ENCODE measurements at regions not wholly inside any gene's neighbourhood (a gene's known extent, or its start where the extent isn't known, plus 50 kb on each side); places are given as distances from the start of the nearest gene placed in this dataset.

DNA sequence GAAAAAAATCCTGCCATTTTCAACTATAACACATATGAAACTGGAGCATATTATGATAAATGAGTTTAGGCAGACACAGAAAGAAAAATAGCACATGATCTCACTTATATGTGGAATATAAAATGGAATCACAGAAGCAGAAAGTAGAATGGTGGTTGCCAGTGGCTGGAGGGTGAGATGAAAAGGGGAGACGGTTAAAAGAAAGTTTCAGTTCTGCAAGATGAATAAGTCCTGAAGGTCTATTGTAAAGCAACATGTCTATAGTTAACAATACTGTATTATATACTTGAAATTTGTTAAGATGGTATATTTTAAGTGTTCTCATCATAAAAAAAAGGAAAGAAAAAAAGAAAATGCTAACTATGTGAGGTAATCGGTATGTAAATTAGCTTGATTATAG, 503.9 kb downstream of the EPHA7 start:
- H3K27me3 ChIP-seq: no peaks in the 10 kb centered on the region
- intact Hi-C loops (cut with DNase I): no loop called here
- TF ChIP-seq CTCF (IDR thresholded peaks at IDR 0.05): no peak
- no peak for FAIRE-seq
- 80 to 86% methylated on average over 2 of the region's 2 CpGs for WGBS, 2 donors
- no peak overlapping the region for H3K4me3 ChIP-seq
- no peaks in the 10 kb centered on the region for H3K36me3 ChIP-seq
- H3K4me1 ChIP-seq: no peaks in the 10 kb centered on the region
- no peak for ATAC-seq
- H3K9me3 ChIP-seq: no peaks in the 10 kb centered on the region
- no peak overlapping the region for H3K27ac ChIP-seq
- DNase-seq: no peak

DNA sequence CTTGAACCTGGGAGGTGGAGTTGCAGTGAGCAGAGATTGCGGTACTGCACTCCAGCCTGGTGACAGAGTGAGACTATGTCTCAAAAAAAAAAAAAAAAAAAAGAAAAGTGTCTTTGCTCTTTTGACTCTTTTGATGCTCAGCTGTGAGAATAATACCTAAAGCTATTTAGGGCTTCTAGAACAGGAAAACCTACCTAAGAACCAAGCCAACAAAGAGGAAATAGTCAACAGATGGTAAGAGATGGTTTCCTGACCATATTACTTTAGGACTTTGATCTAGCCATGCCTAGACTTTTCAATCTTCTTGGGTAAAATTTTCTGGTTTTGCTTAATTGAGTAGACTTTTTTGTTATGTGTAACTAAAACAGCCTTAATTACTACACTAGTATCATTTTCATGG, 508.1 kb downstream of the EPHA7 start:
- no peaks in the 10 kb centered on the region for H3K9me3 ChIP-seq
- ATAC-seq (no peak), DNase-seq (no peak), FAIRE-seq (no peak)
- H3K4me3 ChIP-seq: no peak overlapping the region
- no peak overlapping the region for H3K27ac ChIP-seq
- H3K36me3 ChIP-seq: no peaks in the 10 kb centered on the region
- H3K4me1 ChIP-seq: no peaks in the 10 kb centered on the region
- WGBS, 2 donors: 90 to 98% methylated on average over 1 of the region's 1 CpG
- no peak for TF ChIP-seq CTCF (IDR thresholded peaks at IDR 0.05)
- intact Hi-C loops (cut with DNase I): no loop called here
- H3K27me3 ChIP-seq: no peaks in the 10 kb centered on the region

DNA sequence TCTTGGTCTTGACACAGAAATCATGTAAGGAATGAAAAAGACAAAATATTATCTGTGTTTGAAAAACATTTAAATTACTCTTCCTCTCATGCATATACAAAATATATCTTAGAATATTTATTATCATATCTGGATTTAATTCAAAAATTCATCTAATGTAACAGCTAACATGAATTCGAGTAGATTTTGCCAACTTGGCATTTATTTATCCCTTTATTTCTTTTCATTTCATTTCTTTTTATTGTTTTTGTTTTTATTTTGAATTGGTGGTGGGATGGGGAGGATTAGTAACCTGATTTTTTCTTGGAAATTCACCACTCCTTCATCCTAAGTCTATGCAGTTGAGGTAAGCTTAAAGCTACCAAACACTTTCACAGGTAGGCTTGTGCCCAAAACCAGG, 508.7 kb downstream of the EPHA7 start:
- Histone ChIP-seq H3K4me1 (no peaks in the 10 kb centered on the region), H3K9me3 (no peaks in the 10 kb centered on the region), H3K27me3 (no peaks in the 10 kb centered on the region), H3K27ac (no peak overlapping the region), H3K36me3 (no peaks in the 10 kb centered on the region), H3K4me3 (no peak overlapping the region)
- intact Hi-C loops (cut with DNase I): no loop called here
- TF ChIP-seq CTCF (IDR thresholded peaks at IDR 0.05): no peak
- ATAC-seq (no peak), FAIRE-seq (no peak), DNase-seq (no peak)
- 59 to 75% methylated on average over 1 of the region's 1 CpG for WGBS, 2 donors

- FAIRE-seq (no peak), ATAC-seq (no peak), DNase-seq (no peak)
- intact Hi-C loops (cut with DNase I): no loop called here
- no peaks in the 10 kb centered on the region for H3K36me3 ChIP-seq
- 40 to 64% methylated on average over 1 of the region's 1 CpG for WGBS, 2 donors
- no peak for TF ChIP-seq CTCF (IDR thresholded peaks at IDR 0.05)
- no peaks in the 10 kb centered on the region for H3K27me3 ChIP-seq
- no peak overlapping the region for H3K27ac ChIP-seq
- H3K9me3 ChIP-seq: no peaks in the 10 kb centered on the region
- no peak overlapping the region for H3K4me3 ChIP-seq
- no peaks in the 10 kb centered on the region for H3K4me1 ChIP-seq
These were observed 513.0 kb downstream of the EPHA7 start for GRCh38 chr6:92906385-92906784.

DNA sequence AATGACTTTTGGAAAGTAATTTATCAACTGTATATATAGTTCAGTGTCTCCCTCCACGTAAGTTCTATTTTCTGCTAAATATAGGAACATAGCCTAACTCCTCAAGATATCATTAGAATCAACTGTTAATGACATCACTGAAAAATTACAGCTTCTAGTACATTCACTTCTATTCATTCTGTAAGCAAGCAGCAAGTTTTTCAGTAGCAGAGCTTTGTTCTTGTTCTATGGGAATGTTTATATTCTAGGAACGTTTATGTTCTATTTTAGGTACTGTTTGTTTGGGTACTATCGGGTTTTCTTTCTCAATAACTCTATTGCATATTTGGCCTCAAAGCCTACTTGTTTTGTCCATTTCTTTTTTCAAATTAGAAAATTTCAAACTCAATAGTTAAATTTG, 525.6 kb downstream of the EPHA7 start:
- ATAC-seq (no peak), DNase-seq (no peak), FAIRE-seq (no peak)
- H3K27ac ChIP-seq: no peak overlapping the region
- WGBS, 2 donors: 37 to 48% methylated on average over 3 of the region's 3 CpGs
- H3K4me3 ChIP-seq: no peak overlapping the region
- no peak for TF ChIP-seq CTCF (IDR thresholded peaks at IDR 0.05)
- H3K36me3 ChIP-seq: no peaks in the 10 kb centered on the region
- no peaks in the 10 kb centered on the region for H3K9me3 ChIP-seq
- no peaks in the 10 kb centered on the region for H3K27me3 ChIP-seq
- intact Hi-C loops (cut with DNase I): no loop called here
- no peaks in the 10 kb centered on the region for H3K4me1 ChIP-seq
